ENCODE measurements at regions not wholly inside any gene's neighbourhood (a gene's known extent, or its start where the extent isn't known, plus 50 kb on each side); places are given as distances from the start of the nearest gene placed in this dataset.

- DNase-seq (ENCODE audit: low spot score), result no peak
Observed at GRCh38 chr12:97177481-97177880, 270.4 kb downstream of the NEDD1 start.

- DNase-seq (ENCODE audit: low spot score), result no peak
Observed at GRCh38 chr12:97181571-97182265, 274.7 kb downstream of the NEDD1 start.

- DNase-seq (ENCODE audit: low spot score), result no peak
Observed at GRCh38 chr12:97182769-97183168, 275.7 kb downstream of the NEDD1 start.

- DNase-seq (ENCODE audit: low spot score), result no peak
Observed at GRCh38 chr12:97184127-97184773, 277.2 kb downstream of the NEDD1 start.

GRCh38 chr12:97185567-97185966 lies 277.0 kb upstream of the RMST start:
- no peak for DNase-seq (ENCODE audit: low spot score)

GRCh38 chr12:97194546-97194945 lies 268.1 kb upstream of the RMST start:
- DNase-seq (ENCODE audit: low spot score), result no peak

GRCh38 chr12:97200181-97200580 lies 262.4 kb upstream of the RMST start:
- no peak for DNase-seq (ENCODE audit: low spot score)

- no peak for DNase-seq (ENCODE audit: low spot score)
Observed at GRCh38 chr12:97203408-97203807, 259.2 kb upstream of the RMST start.

GRCh38 chr12:97209997-97210396 lies 252.6 kb upstream of the RMST start:
- DNase-seq (ENCODE audit: low spot score), result no peak

GRCh38 chr12:97211416-97211930 lies 251.1 kb upstream of the RMST start:
- DNase-seq (ENCODE audit: low spot score), result no peak

- DNase-seq (ENCODE audit: low spot score), result no peak
Observed at GRCh38 chr12:97216848-97217247, 245.8 kb upstream of the RMST start.

- no peak for DNase-seq (ENCODE audit: low spot score)
Observed at GRCh38 chr12:97222391-97222790, 240.2 kb upstream of the RMST start.

- no peak for DNase-seq (ENCODE audit: low spot score)
Observed at GRCh38 chr12:97223419-97223818, 239.2 kb upstream of the RMST start.

GRCh38 chr12:97229004-97229403 lies 233.6 kb upstream of the RMST start:
- DNase-seq (ENCODE audit: low spot score), result no peak

GRCh38 chr12:97235102-97235501 lies 227.5 kb upstream of the RMST start:
- DNase-seq (ENCODE audit: low spot score), result no peak

- no peak for DNase-seq (ENCODE audit: low spot score)
Observed at GRCh38 chr12:97246368-97246767, 216.2 kb upstream of the RMST start.

GRCh38 chr12:97250483-97250882 lies 212.1 kb upstream of the RMST start:
- no peak for DNase-seq (ENCODE audit: low spot score)

- DNase-seq (ENCODE audit: low spot score), result no peak
Observed at GRCh38 chr12:97257726-97258125, 204.9 kb upstream of the RMST start.

- DNase-seq (ENCODE audit: low spot score), result no peak
Observed at GRCh38 chr12:97259098-97259497, 203.5 kb upstream of the RMST start.

- no peak for DNase-seq (ENCODE audit: low spot score)
Observed at GRCh38 chr12:97260786-97261185, 201.8 kb upstream of the RMST start.

GRCh38 chr12:97267166-97267565 lies 195.4 kb upstream of the RMST start:
- DNase-seq (ENCODE audit: low spot score), result no peak

GRCh38 chr12:97267594-97268202 lies 194.9 kb upstream of the RMST start:
- DNase-seq (ENCODE audit: low spot score), result no peak

- DNase-seq (ENCODE audit: low spot score), result no peak
Observed at GRCh38 chr12:97272471-97272870, 190.1 kb upstream of the RMST start.

Data from mucosa of gallbladder (tissue), 1 donor.